Ishikawa (cell line): ENCODE measurements at regions not wholly inside any gene's neighbourhood (a gene's known extent, or its start where the extent isn't known, plus 50 kb on each side); places are given as distances from the start of the nearest gene placed in this dataset.

Experiments used
- CEBPB ChIP-seq: IDR thresholded peaks from 2 replicates; pipeline ENCODE4 v1.6.1; 2012
- CREB1 ChIP-seq: IDR thresholded peaks from 2 replicates; pipeline ENCODE4 v1.6.1; 2012; ENCODE audit warnings: low read depth
- EGR1 ChIP-seq: IDR thresholded peaks from 2 replicates; pipeline ENCODE4 v1.6.1; 2012
- EP300 ChIP-seq: IDR thresholded peaks from 2 replicates; pipeline ENCODE4 v1.6.1; 2012; ENCODE audit warnings: borderline replicate concordance
- FOXM1 ChIP-seq: IDR thresholded peaks from 2 replicates; pipeline ENCODE4 v1.6.1; 2012; ENCODE audit warnings: low read depth, borderline replicate concordance
- MAX ChIP-seq: IDR thresholded peaks from 2 replicates; pipeline ENCODE4 v1.6.1; 2012
- NFIC ChIP-seq: IDR thresholded peaks from 2 replicates; pipeline ENCODE4 v1.6.1; 2012
- RAD21 ChIP-seq: IDR thresholded peaks from 2 replicates; pipeline ENCODE4 v1.6.1; 2012; ENCODE audit warnings: low read depth
- REST ChIP-seq: IDR thresholded peaks from 2 replicates; pipeline ENCODE4 v1.6.1; 2012; ENCODE audit warnings: low read depth, mild to moderate bottlenecking
- TAF1 ChIP-seq: IDR thresholded peaks from 2 replicates; pipeline ENCODE4 v1.6.1; 2012; ENCODE audit warnings: low read depth, mild to moderate bottlenecking
- TCF12 ChIP-seq: IDR thresholded peaks from 2 replicates; pipeline ENCODE4 v1.6.1; 2012; ENCODE audit warnings: low read depth
- TEAD4 ChIP-seq: IDR thresholded peaks from 2 replicates; pipeline ENCODE4 v1.6.1; 2012
- YY1 ChIP-seq: IDR thresholded peaks from 2 replicates; pipeline ENCODE4 v1.6.1; 2012; ENCODE audit warnings: low read depth
- ZBTB7A ChIP-seq: IDR thresholded peaks from 2 replicates; pipeline ENCODE4 v1.6.1; 2012; ENCODE audit warnings: low read depth
- TF ChIP-seq, protein P1 (sequence below): IDR thresholded peaks from 2 replicates; pipeline ENCODE4 v1.6.1; 2012

DNA sequence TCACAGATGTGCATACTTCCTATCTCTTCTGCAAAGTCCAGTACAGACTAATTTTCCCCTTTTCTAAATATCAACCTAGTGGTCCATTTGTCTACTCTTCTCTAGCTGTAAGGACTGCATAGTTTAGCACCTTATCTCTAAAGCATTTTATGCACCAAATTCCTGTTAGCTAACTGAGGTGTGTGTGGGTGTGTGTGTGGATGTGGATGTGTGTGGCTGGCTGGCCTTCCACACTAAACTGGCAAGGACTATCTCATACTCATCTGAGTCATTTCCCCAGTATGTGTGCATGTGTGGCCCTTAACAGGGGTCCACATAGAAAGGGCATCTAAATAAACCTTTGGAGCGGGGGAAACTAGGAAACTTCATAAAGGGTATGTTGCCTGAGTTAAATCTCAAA is 139.6 kb downstream of the TTC32 start:
- TF ChIP-seq RAD21 (no peak), CEBPB (no peak), TAF1 (no peak), FOXM1 (no peak), ZBTB7A (no peak), EP300 (no peak), TCF12 (no peak), TEAD4 (no peak), NFIC (no peak), EGR1 (no peak), MAX (no peak), CREB1 (no peak), YY1 (no peak), REST (no peak)
- TF ChIP-seq, protein P1, sequence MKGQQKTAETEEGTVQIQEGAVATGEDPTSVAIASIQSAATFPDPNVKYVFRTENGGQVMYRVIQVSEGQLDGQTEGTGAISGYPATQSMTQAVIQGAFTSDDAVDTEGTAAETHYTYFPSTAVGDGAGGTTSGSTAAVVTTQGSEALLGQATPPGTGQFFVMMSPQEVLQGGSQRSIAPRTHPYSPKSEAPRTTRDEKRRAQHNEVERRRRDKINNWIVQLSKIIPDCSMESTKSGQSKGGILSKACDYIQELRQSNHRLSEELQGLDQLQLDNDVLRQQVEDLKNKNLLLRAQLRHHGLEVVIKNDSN: no peak

- TF ChIP-seq REST (no peak), MAX (no peak), YY1 (no peak), RAD21 (no peak), ZBTB7A (no peak), EP300 (no peak)
These were observed 141.9 kb downstream of the TTC32 start for GRCh38 chr2:19759880-19760279.

DNA sequence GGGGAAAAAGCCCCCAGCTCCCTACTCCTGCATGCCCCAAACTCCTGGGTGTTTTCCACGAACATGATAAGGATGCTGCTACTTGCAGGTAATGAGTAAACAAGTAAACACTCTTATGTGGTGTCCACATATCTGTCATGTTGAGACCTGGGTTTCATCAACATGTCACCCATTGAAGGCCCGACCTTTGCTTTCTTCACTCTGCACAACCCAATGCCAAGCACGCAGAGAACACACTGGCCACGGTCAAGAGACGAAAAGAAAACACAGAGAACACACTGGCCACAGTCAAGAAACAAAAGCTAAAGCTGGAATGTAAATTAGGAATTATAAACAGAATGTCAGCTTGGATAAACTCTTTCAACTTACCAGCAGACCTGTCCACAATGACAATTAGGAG is 143.1 kb downstream of the TTC32 start:
- no peak for TF ChIP-seq EP300
- TF ChIP-seq REST: no peak
- TF ChIP-seq MAX: no peak
- no peak for TF ChIP-seq EGR1
- no peak for TF ChIP-seq TEAD4
- no peak for TF ChIP-seq ZBTB7A

DNA sequence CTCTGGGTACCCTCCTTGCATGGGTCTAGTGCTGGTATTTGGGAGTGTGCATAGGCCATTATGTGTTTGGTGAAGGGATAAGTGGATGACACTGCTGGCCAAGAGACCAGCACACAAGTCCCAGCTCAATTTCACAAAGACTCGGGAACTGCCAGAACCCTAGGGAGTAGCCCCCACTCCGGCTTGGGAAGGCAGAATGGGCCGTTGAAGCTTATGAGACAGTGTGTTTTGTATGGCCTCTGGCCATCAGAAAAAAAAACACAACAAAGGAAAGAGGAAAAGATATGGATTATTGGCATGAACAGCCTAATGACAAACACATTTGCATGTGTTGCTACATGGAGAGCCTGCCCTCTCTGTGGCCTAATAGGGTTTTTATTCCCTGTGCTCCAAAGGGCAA is 144.2 kb downstream of the TTC32 start:
- no peak for TF ChIP-seq TCF12
- no peak for TF ChIP-seq MAX
- TF ChIP-seq RAD21: no peak
- TF ChIP-seq TEAD4: no peak
- no peak for TF ChIP-seq CREB1
- no peak for TF ChIP-seq NFIC
- TF ChIP-seq, protein P1: no peak

- no peak for TF ChIP-seq NFIC
- TF ChIP-seq, protein P1: no peak
- no peak for TF ChIP-seq REST
- TF ChIP-seq ZBTB7A: no peak
- TF ChIP-seq CREB1: no peak
- no peak for TF ChIP-seq EGR1
- TF ChIP-seq TEAD4: no peak
These were observed 146.9 kb downstream of the TTC32 start for GRCh38 chr2:19754907-19755306.
